ENCODE measurements at regions not wholly inside any gene's neighbourhood (a gene's known extent, or its start where the extent isn't known, plus 50 kb on each side); places are given as distances from the start of the nearest gene placed in this dataset.

- Mint-ChIP-seq H3K4me3 (no peak overlapping the region), H3K36me3 (no peaks in the 10 kb centered on the region), H3K27me3 (no peaks in the 10 kb centered on the region), H3K9me3 (no peaks in the 10 kb centered on the region), H3K27ac (no peak overlapping the region), H3K4me1 (no peaks in the 10 kb centered on the region)
- no peak for ATAC-seq
Observed at GRCh38 chr4:27828843-27829242, 968.2 kb downstream of the STIM2 start.

DNA sequence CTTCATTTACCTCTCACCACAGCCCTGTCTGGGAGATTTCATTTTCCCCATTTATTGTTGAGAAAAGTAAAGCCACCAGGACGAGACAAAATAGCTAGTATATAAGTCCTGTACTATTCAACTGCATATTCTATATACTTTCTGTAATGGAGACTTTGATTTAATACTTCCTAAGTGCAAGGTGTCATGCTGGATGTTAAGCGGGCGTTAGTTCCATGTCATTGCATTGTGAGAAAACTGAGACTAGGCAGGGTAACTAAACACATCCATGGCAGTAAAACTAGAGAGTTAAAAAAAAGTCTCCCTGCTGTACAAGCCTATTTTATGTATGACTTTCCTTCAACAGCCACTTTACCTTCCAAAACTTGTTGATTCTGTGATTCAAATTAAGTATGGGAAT lies 969.6 kb downstream of the STIM2 start:
- ATAC-seq = no peak
- H3K36me3 Mint-ChIP-seq = no peaks in the 10 kb centered on the region
- no peaks in the 10 kb centered on the region for H3K9me3 Mint-ChIP-seq
- H3K4me3 Mint-ChIP-seq = no peak overlapping the region
- H3K4me1 Mint-ChIP-seq = no peaks in the 10 kb centered on the region
- no peaks in the 10 kb centered on the region for H3K27me3 Mint-ChIP-seq
- no peak overlapping the region for H3K27ac Mint-ChIP-seq

GRCh38 chr4:27835851-27836250 lies 975.2 kb downstream of the STIM2 start:
- Mint-ChIP-seq H3K9me3 (peaks cover 1% of the 10 kb centered on the region), H3K27ac (no peak overlapping the region), H3K27me3 (no peaks in the 10 kb centered on the region), H3K4me3 (no peak overlapping the region), H3K36me3 (no peaks in the 10 kb centered on the region), H3K4me1 (no peaks in the 10 kb centered on the region)
- no peak for ATAC-seq

DNA sequence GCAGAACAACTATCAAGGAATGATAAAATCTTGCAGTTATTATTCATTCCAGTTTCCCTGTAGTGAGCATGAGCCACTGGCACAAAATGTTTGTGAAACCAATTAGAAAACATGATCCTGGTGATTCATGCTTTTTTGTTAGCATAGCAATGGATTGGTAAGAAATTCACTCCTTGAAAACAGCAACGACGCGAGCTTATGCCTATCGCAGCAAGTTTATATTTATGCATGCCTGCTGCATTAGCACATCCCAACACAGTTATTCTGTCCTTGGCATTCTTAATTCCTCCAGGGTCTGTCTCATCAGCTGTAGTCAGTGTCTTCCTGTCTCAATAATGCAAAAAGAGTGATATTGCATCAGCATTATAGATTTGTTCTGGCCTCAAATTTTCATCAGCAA lies 975.9 kb downstream of the STIM2 start:
- Mint-ChIP-seq H3K27me3 (no peaks in the 10 kb centered on the region), H3K36me3 (no peaks in the 10 kb centered on the region), H3K4me3 (no peak overlapping the region), H3K9me3 (peaks cover 8% of the 10 kb centered on the region), H3K4me1 (no peaks in the 10 kb centered on the region), H3K27ac (no peak overlapping the region)
- ATAC-seq = no peak

DNA sequence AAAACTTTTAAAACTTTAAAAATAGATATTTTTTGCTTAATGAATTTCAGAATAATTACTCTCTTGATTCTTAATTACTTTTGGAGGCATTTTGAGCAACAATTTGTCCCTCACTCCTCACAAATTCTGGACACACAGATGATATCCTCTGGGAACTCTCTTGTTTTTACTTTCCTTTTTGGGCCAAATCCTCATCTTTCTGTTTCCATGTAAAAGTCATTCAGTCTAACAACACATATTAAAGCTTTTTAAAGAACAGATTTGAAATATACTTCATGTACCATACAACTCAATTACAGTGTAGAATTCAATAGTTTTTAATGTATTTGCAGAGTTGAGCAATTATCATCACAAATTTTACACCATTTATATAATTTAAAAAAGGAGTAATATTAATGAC lies 983.1 kb downstream of the STIM2 start:
- Mint-ChIP-seq H3K4me1 (no peaks in the 10 kb centered on the region), H3K27me3 (no peaks in the 10 kb centered on the region), H3K4me3 (no peak overlapping the region), H3K27ac (no peak overlapping the region), H3K36me3 (no peaks in the 10 kb centered on the region), H3K9me3 (peaks cover 8% of the 10 kb centered on the region)
- ATAC-seq = no peak

GRCh38 chr4:27844376-27844775 lies 983.7 kb downstream of the STIM2 start:
- Mint-ChIP-seq H3K36me3 (no peaks in the 10 kb centered on the region), H3K4me1 (no peaks in the 10 kb centered on the region), H3K4me3 (no peak overlapping the region), H3K9me3 (peaks cover 8% of the 10 kb centered on the region), H3K27ac (no peak overlapping the region), H3K27me3 (no peaks in the 10 kb centered on the region)
- ATAC-seq = no peak

DNA sequence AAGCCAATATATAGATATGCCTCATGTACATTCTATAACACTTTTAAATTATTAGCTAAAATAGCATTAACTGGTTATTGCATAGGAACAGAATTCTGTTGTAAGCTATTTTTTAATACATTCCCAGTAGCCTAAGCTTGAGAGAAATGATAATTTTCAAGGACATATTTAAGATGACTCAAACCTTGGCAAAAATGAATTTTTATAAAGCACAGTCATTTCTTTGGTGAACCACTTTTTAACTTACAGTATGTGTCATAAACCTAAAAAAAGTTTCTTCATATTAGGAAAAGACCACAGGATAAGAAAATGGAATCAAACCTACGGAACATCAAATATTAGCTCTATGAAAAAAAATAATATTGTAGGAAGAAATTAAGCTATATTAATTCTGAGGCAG lies 986.3 kb downstream of the STIM2 start:
- Mint-ChIP-seq H3K36me3 (no peaks in the 10 kb centered on the region), H3K4me3 (no peak overlapping the region), H3K27ac (no peak overlapping the region), H3K27me3 (no peaks in the 10 kb centered on the region), H3K9me3 (no peaks in the 10 kb centered on the region), H3K4me1 (no peaks in the 10 kb centered on the region)
- ATAC-seq = no peak

DNA sequence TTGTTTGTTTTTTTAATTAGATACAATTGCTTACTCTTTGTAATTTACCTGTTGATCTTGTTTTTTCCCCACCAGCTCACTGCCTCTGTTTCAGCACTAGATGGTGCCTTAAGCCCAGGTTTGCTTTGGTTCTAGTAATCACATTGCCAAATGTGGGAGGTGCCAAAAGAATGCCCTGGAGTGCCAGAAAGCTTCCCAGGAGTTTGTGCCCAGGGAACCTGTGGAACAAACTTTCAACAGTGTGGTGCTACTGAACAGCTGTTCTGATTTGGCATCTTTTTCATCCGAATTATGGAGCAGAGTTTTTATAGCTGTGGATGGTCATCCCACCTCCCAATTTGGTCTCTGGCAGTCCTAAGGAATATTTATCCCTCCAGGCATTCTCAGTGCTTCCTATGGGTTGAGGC lies 1000.7 kb downstream of the STIM2 start:
- Mint-ChIP-seq H3K4me1 (no peaks in the 10 kb centered on the region), H3K4me3 (no peak overlapping the region), H3K27me3 (no peaks in the 10 kb centered on the region), H3K27ac (no peak overlapping the region), H3K36me3 (no peaks in the 10 kb centered on the region), H3K9me3 (no peaks in the 10 kb centered on the region)
- ATAC-seq = no peak

- no peak for ATAC-seq
- Mint-ChIP-seq H3K4me3 (no peak overlapping the region), H3K9me3 (no peaks in the 10 kb centered on the region), H3K4me1 (no peaks in the 10 kb centered on the region), H3K36me3 (no peaks in the 10 kb centered on the region), H3K27me3 (no peaks in the 10 kb centered on the region), H3K27ac (no peak overlapping the region)
Observed at GRCh38 chr4:27861802-27862201, 1001.2 kb downstream of the STIM2 start.

GRCh38 chr4:27873596-27873995 lies 1013.0 kb downstream of the STIM2 start:
- H3K36me3 Mint-ChIP-seq = no peaks in the 10 kb centered on the region
- no peak for ATAC-seq
- no peak overlapping the region for H3K4me3 Mint-ChIP-seq
- H3K27ac Mint-ChIP-seq = no peak overlapping the region
- H3K27me3 Mint-ChIP-seq = no peaks in the 10 kb centered on the region
- H3K4me1 Mint-ChIP-seq = no peaks in the 10 kb centered on the region
- peaks cover 7% of the 10 kb centered on the region for H3K9me3 Mint-ChIP-seq

- Mint-ChIP-seq H3K27ac (no peak overlapping the region), H3K9me3 (peaks cover 4% of the 10 kb centered on the region), H3K4me1 (no peaks in the 10 kb centered on the region), H3K36me3 (no peaks in the 10 kb centered on the region), H3K27me3 (no peaks in the 10 kb centered on the region), H3K4me3 (no peak overlapping the region)
- no peak for ATAC-seq
Observed at GRCh38 chr4:27881705-27882104, 1021.1 kb downstream of the STIM2 start.

- Mint-ChIP-seq H3K4me1 (no peaks in the 10 kb centered on the region), H3K4me3 (no peak overlapping the region), H3K36me3 (no peaks in the 10 kb centered on the region), H3K27me3 (no peaks in the 10 kb centered on the region), H3K27ac (no peak overlapping the region), H3K9me3 (peaks cover 3% of the 10 kb centered on the region)
- no peak for ATAC-seq
Observed at GRCh38 chr4:27886120-27886519, 1025.5 kb downstream of the STIM2 start.

GRCh38 chr4:27887646-27888045 lies 1027.0 kb downstream of the STIM2 start:
- Mint-ChIP-seq H3K36me3 (no peaks in the 10 kb centered on the region), H3K4me1 (no peaks in the 10 kb centered on the region), H3K27ac (no peak overlapping the region), H3K9me3 (peaks cover 3% of the 10 kb centered on the region), H3K27me3 (no peaks in the 10 kb centered on the region), H3K4me3 (no peak overlapping the region)
- no peak for ATAC-seq

DNA sequence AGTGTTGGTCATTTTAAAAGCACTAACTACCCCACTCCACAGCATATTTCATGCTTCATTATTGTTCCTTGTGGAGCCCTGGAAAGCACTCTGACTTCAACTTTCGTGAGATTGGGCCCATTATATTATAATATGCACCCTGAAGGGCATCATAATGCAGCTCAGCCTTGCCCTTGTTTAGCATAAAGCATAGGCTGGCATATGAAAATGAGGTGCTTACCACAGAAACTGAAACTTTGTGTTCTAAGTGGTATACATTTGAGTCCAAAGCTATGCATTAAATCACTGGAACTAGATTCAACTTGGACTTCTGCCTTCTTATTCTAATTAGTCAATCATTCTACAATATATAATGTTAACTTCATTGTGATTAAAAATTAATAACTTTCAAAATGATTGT lies 1027.9 kb downstream of the STIM2 start:
- Mint-ChIP-seq H3K9me3 (peaks cover 3% of the 10 kb centered on the region), H3K4me3 (no peak overlapping the region), H3K27me3 (no peaks in the 10 kb centered on the region), H3K4me1 (no peaks in the 10 kb centered on the region), H3K27ac (no peak overlapping the region), H3K36me3 (no peaks in the 10 kb centered on the region)
- ATAC-seq = no peak

GRCh38 chr4:27894951-27895350 lies 1034.3 kb downstream of the STIM2 start:
- no peak for ATAC-seq
- Mint-ChIP-seq H3K27me3 (no peaks in the 10 kb centered on the region), H3K4me3 (no peak overlapping the region)

GRCh38 chr4:27908356-27908755 lies 1047.7 kb downstream of the STIM2 start:
- H3K9me3 Mint-ChIP-seq = no peaks in the 10 kb centered on the region
- no peak overlapping the region for H3K27ac Mint-ChIP-seq
- H3K4me1 Mint-ChIP-seq = no peaks in the 10 kb centered on the region
- H3K36me3 Mint-ChIP-seq = no peaks in the 10 kb centered on the region
- H3K4me3 Mint-ChIP-seq = no peak overlapping the region
- no peak for ATAC-seq
- H3K27me3 Mint-ChIP-seq = no peaks in the 10 kb centered on the region

More at GRCh38 chr4:27894951-27895350, 1034.3 kb downstream of the STIM2 start:
- H3K36me3 Mint-ChIP-seq = no peaks in the 10 kb centered on the region
- H3K27ac Mint-ChIP-seq = no peak overlapping the region
- H3K9me3 Mint-ChIP-seq = peaks cover 6% of the 10 kb centered on the region
- no peaks in the 10 kb centered on the region for H3K4me1 Mint-ChIP-seq

DNA sequence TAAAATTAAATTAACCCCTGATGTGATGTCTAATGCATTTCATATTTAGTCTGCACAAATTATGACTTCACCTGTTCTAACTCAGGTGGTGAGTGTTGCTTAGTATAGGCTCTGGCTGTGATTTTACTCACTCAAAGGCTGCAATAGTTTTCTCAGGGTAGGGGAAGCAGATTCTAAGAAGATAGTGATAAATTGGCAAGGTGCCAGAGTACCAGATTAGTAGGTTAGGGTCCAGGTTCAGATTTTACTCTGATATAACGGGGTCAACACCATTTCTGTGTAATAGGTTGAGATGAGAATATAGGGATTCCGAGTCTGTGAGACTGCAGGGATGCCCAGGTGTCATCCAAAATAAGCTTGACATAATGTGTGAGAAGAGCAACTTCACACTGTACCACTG lies 1049.6 kb downstream of the STIM2 start:
- Mint-ChIP-seq H3K36me3 (no peaks in the 10 kb centered on the region), H3K4me3 (no peak overlapping the region), H3K4me1 (no peaks in the 10 kb centered on the region), H3K27me3 (no peaks in the 10 kb centered on the region), H3K27ac (no peak overlapping the region), H3K9me3 (no peaks in the 10 kb centered on the region)
- no peak for ATAC-seq

All from stimulated activated memory B cell treated with anti-CD40 and anti-IgM and Interleukin-4, amounts not matched to agents 10 μg/mL and 1 μg/mL and 100 μg/mL, for 72 hours (primary cell).